CD4-positive, CD25-positive, alpha-beta regulatory T cell (primary cell): ENCODE measurements at regions not wholly inside any gene's neighbourhood (a gene's known extent, or its start where the extent isn't known, plus 50 kb on each side); places are given as distances from the start of the nearest gene placed in this dataset.

ENCODE experiments used
- ATAC-seq, 2 donors: fragments of 150-1000 bp; cut with Tn5 transposase; one replicate each; pipeline ENCODE4 v1.10.0; 2021; ENCODE audit warnings: low read depth in 2 of 2, moderate number of reproducible peaks in 2 of 2, moderate library complexity in 1 of 2
- DNase-seq, 3 donors: peaks; one replicate each; pipeline versions ENCODE4 v3.0.0 to v3.0.0-alpha.2; 2012 to 2022; ENCODE audit warnings: mixed read lengths in 1 of 3
- H3K27ac ChIP-seq: one replicate; pipeline ENCODE4 v1.7.0; 2013; ENCODE audit warnings: mild to moderate bottlenecking, low read length; ENCODE audit not compliant: insufficient read depth, poor library complexity, severe bottlenecking
- H3K27me3 ChIP-seq: one replicate; pipeline ENCODE4 v1.7.0; 2013; ENCODE audit warnings: low read length; ENCODE audit not compliant: control insufficient read depth, insufficient read depth
- H3K36me3 ChIP-seq: one replicate; pipeline ENCODE4 v1.7.0; 2013; ENCODE audit warnings: mild to moderate bottlenecking, low read length, moderate library complexity; ENCODE audit not compliant: control insufficient read depth, insufficient read depth
- H3K4me1 ChIP-seq: 2 replicates; pipeline ENCODE4 v1.7.0; 2013; ENCODE audit warnings: mild to moderate bottlenecking, low read length; ENCODE audit not compliant: insufficient read depth, control insufficient read depth, poor library complexity, severe bottlenecking
- H3K4me3 ChIP-seq: one replicate; pipeline ENCODE4 v1.7.0; 2013; ENCODE audit warnings: low read depth, mild to moderate bottlenecking, low read length, moderate library complexity
- H3K9me3 ChIP-seq, 2 experiments: 1 replicate in 1 of 2; 2 replicates in 1 of 2; pipeline ENCODE4 v1.7.0; 2013; ENCODE audit warnings: low read length in 2 of 2, mild to moderate bottlenecking in 1 of 2, moderate library complexity in 1 of 2; ENCODE audit not compliant: control insufficient read depth in 2 of 2
- H3K27ac Mint-ChIP-seq, 3 donors: one replicate each; pipeline ENCODE4 v1.8.0; 2020 to 2022; ENCODE audit warnings: mild to moderate bottlenecking in 3 of 3, mixed read lengths in 3 of 3, moderate library complexity in 2 of 3
- H3K27me3 Mint-ChIP-seq: one replicate; pipeline ENCODE4 v1.8.0; 2022; ENCODE audit warnings: mild to moderate bottlenecking, mixed read lengths
- H3K36me3 Mint-ChIP-seq: one replicate; pipeline ENCODE4 v1.8.0; 2020; ENCODE audit warnings: mixed read lengths
- H3K4me1 Mint-ChIP-seq, 4 donors: one replicate each; pipeline ENCODE4 v1.8.0; 2020 to 2022; ENCODE audit warnings: mixed read lengths in 4 of 4, mild to moderate bottlenecking in 1 of 4
- H3K4me3 Mint-ChIP-seq, 4 donors: one replicate each; pipeline ENCODE4 v1.8.0; 2020 to 2022; ENCODE audit warnings: mild to moderate bottlenecking in 4 of 4, mixed read lengths in 4 of 4, moderate library complexity in 3 of 4
- H3K9me3 Mint-ChIP-seq, 7 donors: one replicate each; pipeline ENCODE4 v1.8.0; 2020 to 2022; ENCODE audit warnings: mixed read lengths in 7 of 7, mild to moderate bottlenecking in 3 of 7, moderate library complexity in 2 of 7

DNA sequence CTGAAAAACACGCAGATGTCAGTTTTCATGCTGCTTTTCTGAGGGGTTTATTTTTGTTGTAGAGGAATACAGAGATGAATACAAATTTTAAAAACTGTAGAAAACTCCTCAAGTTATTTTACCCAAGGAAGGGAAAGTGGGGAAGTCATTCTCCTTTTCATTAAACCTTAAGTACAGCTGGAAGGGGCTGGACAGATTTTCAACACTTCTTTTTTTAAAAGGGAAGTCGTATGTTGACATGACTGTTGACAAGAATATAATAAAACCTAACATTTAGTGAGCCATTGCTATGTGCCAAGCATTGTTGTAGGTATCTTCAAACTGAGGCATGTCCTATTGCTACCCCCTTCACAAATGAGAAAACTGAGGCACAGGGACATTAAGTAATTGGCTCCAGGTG is 235.7 kb upstream of the ELL2 start:
- Mint-ChIP-seq H3K4me3 (no peak overlapping the region), H3K9me3 (peaks cover 0 to 2% (median 0%) of the 10 kb centered on the region in 7 donors), H3K36me3 (no peaks in the 10 kb centered on the region), H3K4me1 (no peaks in the 10 kb centered on the region), H3K27me3 (peaks cover 31% of the 10 kb centered on the region), H3K27ac (no peak overlapping the region)
- no peak for DNase-seq
- no peaks in the 10 kb centered on the region for H3K4me1 ChIP-seq
- ATAC-seq: no peak
- H3K9me3 ChIP-seq: no peaks in the 10 kb centered on the region
- H3K27ac ChIP-seq: no peak overlapping the region
- no peak overlapping the region for H3K4me3 ChIP-seq
- peaks cover 2% of the 10 kb centered on the region for H3K27me3 ChIP-seq
- H3K36me3 ChIP-seq: no peaks in the 10 kb centered on the region

DNA sequence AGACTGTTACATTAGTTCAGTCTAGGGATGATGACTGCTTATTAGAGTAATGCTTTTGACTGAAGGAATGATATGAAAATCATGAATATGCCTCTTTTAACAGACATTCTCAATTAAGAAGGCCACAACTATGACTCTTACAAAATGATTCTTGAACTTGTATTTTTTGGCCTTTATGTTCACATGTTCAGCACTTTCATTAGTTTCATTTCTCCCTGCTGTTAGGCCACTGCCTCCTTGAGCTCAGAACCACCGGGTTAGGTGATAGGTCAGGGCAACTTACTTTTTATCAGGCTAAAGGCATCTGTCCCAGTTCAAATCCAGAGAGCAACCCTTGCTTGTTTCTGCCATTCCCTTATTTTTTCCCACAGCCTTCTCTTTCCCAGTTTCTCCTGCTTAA is 235.2 kb upstream of the ELL2 start:
- H3K4me1 ChIP-seq: no peaks in the 10 kb centered on the region
- no peak overlapping the region for H3K4me3 Mint-ChIP-seq
- no peak overlapping the region for H3K27ac ChIP-seq
- no peaks in the 10 kb centered on the region for H3K36me3 Mint-ChIP-seq
- no peak for ATAC-seq
- peaks cover 2% of the 10 kb centered on the region for H3K27me3 ChIP-seq
- H3K27ac Mint-ChIP-seq: no peak overlapping the region
- peaks cover 31% of the 10 kb centered on the region for H3K27me3 Mint-ChIP-seq
- H3K9me3 Mint-ChIP-seq: peaks cover 0 to 2% (median 0%) of the 10 kb centered on the region in 7 donors
- no peaks in the 10 kb centered on the region for H3K4me1 Mint-ChIP-seq
- DNase-seq: no peak
- no peak overlapping the region for H3K4me3 ChIP-seq
- H3K36me3 ChIP-seq: no peaks in the 10 kb centered on the region
- H3K9me3 ChIP-seq: no peaks in the 10 kb centered on the region

DNA sequence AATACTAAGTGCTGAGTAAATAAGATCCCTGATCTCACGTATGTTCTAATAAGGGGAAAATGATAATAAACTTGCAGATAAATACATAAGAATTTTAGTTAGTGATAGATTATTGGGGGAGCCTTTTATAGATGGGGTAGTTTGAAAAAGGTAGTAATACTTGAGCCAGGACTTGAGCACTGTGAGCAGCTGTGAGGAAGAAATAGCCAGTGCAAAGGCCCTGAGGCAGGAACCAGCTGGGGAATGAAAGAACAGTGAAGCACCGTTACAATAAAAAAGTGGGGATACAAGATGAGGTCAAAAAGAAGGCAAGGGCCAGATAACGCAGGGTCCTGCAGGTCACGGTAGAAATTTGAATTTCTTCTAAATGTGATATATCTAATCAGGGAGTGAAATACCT is 234.8 kb upstream of the ELL2 start:
- no peaks in the 10 kb centered on the region for H3K4me1 Mint-ChIP-seq
- H3K4me1 ChIP-seq: no peaks in the 10 kb centered on the region
- no peaks in the 10 kb centered on the region for H3K36me3 ChIP-seq
- H3K27ac ChIP-seq: no peak overlapping the region
- H3K27me3 ChIP-seq: peaks cover 2% of the 10 kb centered on the region
- no peaks in the 10 kb centered on the region for H3K36me3 Mint-ChIP-seq
- DNase-seq (no peak), ATAC-seq (no peak)
- H3K4me3 Mint-ChIP-seq: no peak overlapping the region
- H3K4me3 ChIP-seq: no peak overlapping the region
- peaks cover 0 to 2% (median 0%) of the 10 kb centered on the region in 7 donors for H3K9me3 Mint-ChIP-seq
- no peaks in the 10 kb centered on the region for H3K9me3 ChIP-seq
- peaks cover 31% of the 10 kb centered on the region for H3K27me3 Mint-ChIP-seq
- H3K27ac Mint-ChIP-seq: no peak overlapping the region

DNA sequence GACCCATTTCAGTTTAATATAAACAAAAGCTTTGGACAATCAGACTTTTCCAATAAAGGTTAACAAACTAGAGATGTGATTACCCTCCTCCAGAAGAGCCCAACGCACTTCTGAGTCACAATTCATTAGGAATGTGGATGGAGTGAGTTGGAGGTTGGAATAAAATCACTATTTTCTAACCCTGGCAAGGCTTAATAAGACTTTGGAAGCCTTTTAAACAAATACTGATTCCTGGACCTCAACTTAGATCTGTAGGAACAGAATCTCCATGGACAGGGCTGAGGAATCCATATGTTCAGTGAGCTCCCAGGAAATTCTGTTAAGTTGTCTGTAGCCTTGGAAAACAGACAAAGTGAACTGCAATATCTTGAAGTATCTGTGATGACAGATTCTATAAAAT is 233.5 kb upstream of the ELL2 start:
- Mint-ChIP-seq H3K4me3 (no peak overlapping the region), H3K27ac (no peak overlapping the region), H3K9me3 (peaks cover 0 to 2% (median 0%) of the 10 kb centered on the region in 7 donors), H3K4me1 (no peaks in the 10 kb centered on the region), H3K36me3 (no peaks in the 10 kb centered on the region), H3K27me3 (peaks cover 40% of the 10 kb centered on the region)
- DNase-seq (no peak), ATAC-seq (no peak)
- no peaks in the 10 kb centered on the region for H3K9me3 ChIP-seq
- H3K4me1 ChIP-seq: no peaks in the 10 kb centered on the region
- no peaks in the 10 kb centered on the region for H3K36me3 ChIP-seq
- peaks cover 1% of the 10 kb centered on the region for H3K27me3 ChIP-seq
- no peak overlapping the region for H3K27ac ChIP-seq
- no peak overlapping the region for H3K4me3 ChIP-seq

DNA sequence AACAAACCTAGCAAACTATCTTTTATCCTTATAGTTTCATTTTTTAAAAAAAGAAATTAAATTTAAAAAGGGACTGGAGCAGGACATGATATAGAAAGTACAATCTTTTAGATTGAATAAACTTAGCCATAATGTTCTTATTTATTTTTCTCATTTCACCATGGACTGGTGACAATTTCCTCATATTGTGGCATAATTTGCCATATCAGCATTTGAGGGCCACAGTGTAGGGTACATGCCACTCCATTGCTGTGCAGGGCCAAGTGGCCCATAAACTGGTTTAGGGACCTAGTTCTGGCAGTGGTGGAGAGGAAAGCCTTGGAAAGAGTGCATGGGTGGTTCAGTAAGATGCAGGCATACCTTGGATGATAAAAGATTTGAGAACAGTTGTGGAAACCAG is 232.9 kb upstream of the ELL2 start:
- Histone ChIP-seq H3K36me3 (no peaks in the 10 kb centered on the region), H3K27me3 (no peaks in the 10 kb centered on the region), H3K4me3 (no peak overlapping the region), H3K9me3 (no peaks in the 10 kb centered on the region), H3K4me1 (no peaks in the 10 kb centered on the region), H3K27ac (no peak overlapping the region)
- Mint-ChIP-seq H3K36me3 (no peaks in the 10 kb centered on the region), H3K9me3 (peaks cover 0 to 2% (median 0%) of the 10 kb centered on the region in 7 donors), H3K27me3 (peaks cover 42% of the 10 kb centered on the region), H3K4me3 (no peak overlapping the region), H3K27ac (no peak overlapping the region), H3K4me1 (no peaks in the 10 kb centered on the region)
- no peak for DNase-seq
- ATAC-seq: no peak

DNA sequence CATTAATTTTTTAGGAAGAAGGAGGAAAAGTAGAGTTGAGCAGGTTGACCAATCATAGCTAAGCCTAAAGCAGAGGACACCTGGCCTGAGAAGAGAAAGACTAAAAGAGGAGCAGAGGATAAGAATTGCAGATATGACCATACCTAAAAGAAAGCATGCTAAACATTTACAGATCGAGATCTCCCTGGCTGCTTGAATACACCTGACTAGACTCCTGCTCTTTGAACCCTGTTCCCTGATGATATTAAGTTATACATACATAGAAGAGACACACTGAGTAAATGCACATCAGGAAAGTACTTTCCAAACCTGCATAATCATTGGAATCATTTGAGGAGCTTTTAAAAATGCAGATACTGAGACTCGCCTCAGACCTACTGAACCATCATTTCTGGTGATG is 232.3 kb upstream of the ELL2 start:
- Histone ChIP-seq H3K27ac (no peak overlapping the region), H3K27me3 (no peaks in the 10 kb centered on the region), H3K36me3 (no peaks in the 10 kb centered on the region), H3K4me1 (no peaks in the 10 kb centered on the region), H3K9me3 (no peaks in the 10 kb centered on the region), H3K4me3 (no peak overlapping the region)
- no peak overlapping the region for H3K27ac Mint-ChIP-seq
- DNase-seq: no peak
- no peak overlapping the region for H3K4me3 Mint-ChIP-seq
- no peaks in the 10 kb centered on the region for H3K4me1 Mint-ChIP-seq
- H3K36me3 Mint-ChIP-seq: no peaks in the 10 kb centered on the region
- peaks cover 48% of the 10 kb centered on the region for H3K27me3 Mint-ChIP-seq
- H3K9me3 Mint-ChIP-seq: peaks cover 0 to 2% (median 0%) of the 10 kb centered on the region in 7 donors
- ATAC-seq: no peak

DNA sequence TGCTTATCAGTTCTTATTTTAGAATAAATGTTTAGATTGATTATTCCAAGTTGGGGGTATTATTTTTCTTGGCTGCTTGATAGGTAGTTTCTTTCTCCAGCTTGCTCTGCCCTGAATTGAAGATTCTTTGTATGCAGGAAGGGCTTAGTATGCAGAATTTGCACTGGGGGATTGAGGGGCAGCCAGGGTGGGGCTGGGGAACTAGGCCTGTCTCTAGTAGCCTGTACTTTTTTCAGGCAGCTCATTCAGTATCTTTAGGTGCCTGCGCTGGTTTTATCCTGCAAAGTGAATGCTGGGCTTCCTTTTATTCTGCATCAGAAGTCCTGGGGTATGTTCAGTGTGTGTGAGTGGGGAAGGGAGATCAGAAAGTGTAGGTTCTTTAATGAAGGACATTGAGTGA is 228.3 kb upstream of the ELL2 start:
- Histone ChIP-seq H3K36me3 (no peaks in the 10 kb centered on the region), H3K4me3 (no peak overlapping the region), H3K27me3 (no peaks in the 10 kb centered on the region), H3K27ac (no peak overlapping the region), H3K9me3 (no peaks in the 10 kb centered on the region), H3K4me1 (no peaks in the 10 kb centered on the region)
- Mint-ChIP-seq H3K4me1 (no peaks in the 10 kb centered on the region), H3K9me3 (peaks cover 0 to 14% (median 2%) of the 10 kb centered on the region in 7 donors), H3K36me3 (no peaks in the 10 kb centered on the region), H3K27me3 (peaks cover 58% of the 10 kb centered on the region), H3K27ac (no peak overlapping the region), H3K4me3 (no peak overlapping the region)
- no peak for ATAC-seq
- no peak for DNase-seq

DNA sequence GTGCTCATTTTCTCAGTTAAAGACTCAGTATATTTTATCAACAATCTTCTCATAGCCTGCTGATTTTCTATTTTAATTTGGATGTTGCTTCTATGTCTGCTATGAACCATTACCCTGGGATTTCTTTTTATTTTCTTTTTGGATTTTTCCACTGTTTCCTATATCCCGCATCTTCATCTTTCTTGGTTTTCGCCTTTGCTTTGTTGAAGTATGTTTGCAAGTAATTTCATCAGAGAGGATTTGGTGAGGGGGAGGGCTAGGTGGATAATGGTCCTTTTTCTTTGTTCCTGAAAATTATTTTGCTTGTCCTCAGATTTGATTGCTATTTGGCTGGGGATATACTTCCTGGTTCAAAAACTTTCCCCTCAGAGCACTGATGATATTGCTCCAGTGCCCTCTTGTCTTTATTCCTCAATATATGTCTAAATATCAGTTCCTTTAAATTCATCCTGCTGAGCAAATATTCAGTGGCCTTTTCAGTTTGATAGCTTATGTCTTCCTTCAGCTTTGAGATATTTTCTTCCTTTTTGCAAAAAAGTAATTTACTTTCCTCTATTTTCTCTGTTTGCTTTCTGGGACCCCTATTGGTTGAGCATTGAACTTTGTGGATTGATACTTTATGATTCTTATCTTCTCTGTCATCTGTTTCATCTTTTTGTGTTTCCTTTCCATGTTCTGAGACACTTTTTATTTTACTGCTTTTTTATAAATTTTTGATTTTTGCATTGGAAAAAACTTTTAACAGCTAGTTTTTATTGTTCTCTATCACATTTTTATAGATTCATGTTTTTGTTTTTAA is 227.6 kb upstream of the ELL2 start:
- ATAC-seq (no peak), DNase-seq (no peak)
- Mint-ChIP-seq H3K4me3 (no peak overlapping the region), H3K4me1 (no peaks in the 10 kb centered on the region), H3K9me3 (peaks cover 0 to 19% (median 2%) of the 10 kb centered on the region in 7 donors), H3K36me3 (no peaks in the 10 kb centered on the region), H3K27ac (no peak overlapping the region), H3K27me3 (peaks cover 54% of the 10 kb centered on the region)
- no peak overlapping the region for H3K4me3 ChIP-seq
- H3K36me3 ChIP-seq: no peaks in the 10 kb centered on the region
- no peak overlapping the region for H3K27ac ChIP-seq
- H3K4me1 ChIP-seq: no peaks in the 10 kb centered on the region
- H3K9me3 ChIP-seq: no peaks in the 10 kb centered on the region
- no peaks in the 10 kb centered on the region for H3K27me3 ChIP-seq
